PC-9 (cell line): ENCODE measurements at regions not wholly inside any gene's neighbourhood (a gene's known extent, or its start where the extent isn't known, plus 50 kb on each side); places are given as distances from the start of the nearest gene placed in this dataset.

Experiments used
- EZH2 ChIP-seq: fragments of 200-600 bp; sonication (generic); IDR thresholded peaks from 2 replicates; pipeline ENCODE4 v1.8.0; 2017; ENCODE audit warnings: antibody characterized with exemption, low read depth
- TF ChIP-seq, protein P1 (sequence below): fragments of 200-600 bp; sonication (generic); conservative IDR thresholded peaks from 2 replicates; pipeline ENCODE4 v1.6.1; 2017; ENCODE audit warnings: mixed run types, antibody characterized with exemption, mild to moderate bottlenecking, moderate library complexity

GRCh38 chr15:91541286-91541685 lies 312.2 kb upstream of the SLCO3A1 start:
- TF ChIP-seq, protein P1, sequence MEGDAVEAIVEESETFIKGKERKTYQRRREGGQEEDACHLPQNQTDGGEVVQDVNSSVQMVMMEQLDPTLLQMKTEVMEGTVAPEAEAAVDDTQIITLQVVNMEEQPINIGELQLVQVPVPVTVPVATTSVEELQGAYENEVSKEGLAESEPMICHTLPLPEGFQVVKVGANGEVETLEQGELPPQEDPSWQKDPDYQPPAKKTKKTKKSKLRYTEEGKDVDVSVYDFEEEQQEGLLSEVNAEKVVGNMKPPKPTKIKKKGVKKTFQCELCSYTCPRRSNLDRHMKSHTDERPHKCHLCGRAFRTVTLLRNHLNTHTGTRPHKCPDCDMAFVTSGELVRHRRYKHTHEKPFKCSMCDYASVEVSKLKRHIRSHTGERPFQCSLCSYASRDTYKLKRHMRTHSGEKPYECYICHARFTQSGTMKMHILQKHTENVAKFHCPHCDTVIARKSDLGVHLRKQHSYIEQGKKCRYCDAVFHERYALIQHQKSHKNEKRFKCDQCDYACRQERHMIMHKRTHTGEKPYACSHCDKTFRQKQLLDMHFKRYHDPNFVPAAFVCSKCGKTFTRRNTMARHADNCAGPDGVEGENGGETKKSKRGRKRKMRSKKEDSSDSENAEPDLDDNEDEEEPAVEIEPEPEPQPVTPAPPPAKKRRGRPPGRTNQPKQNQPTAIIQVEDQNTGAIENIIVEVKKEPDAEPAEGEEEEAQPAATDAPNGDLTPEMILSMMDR = no peak
- TF ChIP-seq EZH2 = no peak
